IMR-90 (cell line): ENCODE measurements at regions not wholly inside any gene's neighbourhood (a gene's known extent, or its start where the extent isn't known, plus 50 kb on each side); places are given as distances from the start of the nearest gene placed in this dataset.

Source experiments
- ATAC-seq: fragments of 200-7000 bp; cut with Tn5 transposase; 2 replicates; pipeline ENCODE4 v1.9.1; 2020; ENCODE audit warnings: low read depth, mild to moderate bottlenecking, moderate library complexity
- BruUV-seq: library from RNA; stranded (reverse); fragments of 400-500 nt; replicated peaks from 2 replicates; lab custom pipeline; 2021; lab: Mats Ljungman, UMichigan
- CTCF ChIA-PET: fragments of 300-600 bp; formaldehyde crosslinking; extraction: SDS; loops from one replicate; lab custom pipeline; 2021; ENCODE audit warnings: antibody characterized with exemption; lab: Yijun Ruan, JAX
- POLR2A ChIA-PET: fragments of 300-600 bp; sonication (Branson Sonifier 250); formaldehyde crosslinking; loops from one replicate; lab custom pipeline; 2022; ENCODE audit warnings: antibody characterized with exemption; ENCODE audit not compliant: unreplicated experiment; lab: Charles Lee
- DNase-seq: peaks from one replicate; pipeline ENCODE4 v3.0.0; 2013
- H2AFZ ChIP-seq: replicated peaks from 2 replicates; pipeline ENCODE3; 2013; ENCODE audit warnings: low read length, mild to moderate bottlenecking; ENCODE audit not compliant: poor library complexity
- H2AK5ac ChIP-seq: 2 replicates; pipeline ENCODE4 v1.6.1; 2013; ENCODE audit warnings: low read depth, low read length, inconsistent platforms
- H2AK9ac ChIP-seq: replicated peaks from 2 replicates; pipeline ENCODE3; 2013; ENCODE audit warnings: mild to moderate bottlenecking, low read depth, low read length, moderate library complexity; ENCODE audit not compliant: poor library complexity
- H2BK120ac ChIP-seq: 2 replicates; pipeline ENCODE4 v1.6.1; 2013; ENCODE audit warnings: low read depth, low read length, inconsistent platforms
- H2BK15ac ChIP-seq: 3 replicates; pipeline ENCODE4 v1.6.1; 2013; ENCODE audit warnings: low read depth, low read length, inconsistent platforms
- H2BK20ac ChIP-seq: 2 replicates; pipeline ENCODE4 v1.6.1; 2013; ENCODE audit warnings: low read depth, mild to moderate bottlenecking, inconsistent platforms, low read length, moderate library complexity
- H2BK5ac ChIP-seq: 2 replicates; pipeline ENCODE4 v1.6.1; 2013; ENCODE audit warnings: mild to moderate bottlenecking, low read depth, low read length, inconsistent platforms; ENCODE audit not compliant: poor library complexity, severe bottlenecking
- H3K14ac ChIP-seq: replicated peaks from 2 replicates; pipeline ENCODE4 v1.6.1; 2013; ENCODE audit warnings: low read depth, low read length, inconsistent platforms
- H3K18ac ChIP-seq: 2 replicates; pipeline ENCODE4 v1.6.1; 2013; ENCODE audit warnings: low read depth, low read length, control low read depth
- H3K23ac ChIP-seq: 2 replicates; pipeline ENCODE4 v1.6.1; 2013; ENCODE audit warnings: low read depth, low read length, inconsistent platforms
- H3K27ac ChIP-seq: 2 replicates; pipeline ENCODE4 v1.5.1; 2013; ENCODE audit warnings: mild to moderate bottlenecking, control low read depth, low read length; ENCODE audit not compliant: insufficient read depth
- H3K27me3 ChIP-seq: 2 replicates; pipeline ENCODE4 v1.6.1; 2013; ENCODE audit warnings: low read length; ENCODE audit not compliant: control insufficient read depth, insufficient read depth
- H3K36me3 ChIP-seq: 2 replicates; pipeline ENCODE4 v1.6.1; 2013; ENCODE audit warnings: low read length, mixed read lengths; ENCODE audit not compliant: control insufficient read depth, insufficient read depth
- H3K4ac ChIP-seq: 2 replicates; pipeline ENCODE4 v1.6.1; 2013; ENCODE audit warnings: low read depth, low read length, inconsistent platforms
- H3K4me1 ChIP-seq: 2 replicates; pipeline ENCODE4 v1.6.1; 2013; ENCODE audit warnings: low read length, mixed read lengths; ENCODE audit not compliant: control insufficient read depth, insufficient read depth
- H3K4me2 ChIP-seq: 2 replicates; pipeline ENCODE4 v1.6.1; 2013; ENCODE audit warnings: low read depth, mild to moderate bottlenecking, control low read depth, low read length, moderate library complexity
- H3K4me3 ChIP-seq: 2 replicates; pipeline ENCODE4 v1.5.1; 2013; ENCODE audit warnings: low read depth, mild to moderate bottlenecking, control low read depth, low read length, moderate library complexity; ENCODE audit not compliant: insufficient read depth
- H3K56ac ChIP-seq: 2 replicates; pipeline ENCODE4 v1.6.1; 2013; ENCODE audit warnings: low read length, inconsistent platforms; ENCODE audit not compliant: insufficient read depth; ENCODE audit errors: extremely low read depth
- H3K79me1 ChIP-seq, 2 experiments: 2 replicates each; pipeline ENCODE4 v1.6.1; 2013; ENCODE audit warnings: low read length in 2 of 2, inconsistent platforms in 1 of 2, low read depth in 1 of 2
- H3K9ac ChIP-seq: 2 replicates; pipeline ENCODE4 v1.6.1; 2013; ENCODE audit warnings: low read depth, low read length, control low read depth
- H3K9me1 ChIP-seq: 2 replicates; pipeline ENCODE4 v1.6.1; 2013; ENCODE audit warnings: low read length, inconsistent platforms; ENCODE audit not compliant: insufficient read depth
- H3K9me3 ChIP-seq: 2 replicates; pipeline ENCODE4 v1.6.1; 2013; ENCODE audit warnings: low read length; ENCODE audit not compliant: control insufficient read depth, insufficient read depth
- H4K20me1 ChIP-seq: 2 replicates; pipeline ENCODE4 v1.6.1; 2013; ENCODE audit warnings: low read length, inconsistent platforms; ENCODE audit not compliant: insufficient read depth
- H4K5ac ChIP-seq: 2 replicates; pipeline ENCODE4 v1.6.1; 2013; ENCODE audit warnings: mild to moderate bottlenecking, low read depth, low read length, control low read depth
- H4K8ac ChIP-seq, 2 experiments: 2 replicates each; pipeline ENCODE4 v1.6.1; 2013; ENCODE audit warnings: low read depth in 2 of 2, low read length in 2 of 2, control low read depth in 1 of 2, inconsistent platforms in 1 of 2
- H4K91ac ChIP-seq: 2 replicates; pipeline ENCODE4 v1.6.1; 2013; ENCODE audit warnings: low read depth, low read length, inconsistent platforms; ENCODE audit not compliant: insufficient read depth
- BHLHE40 ChIP-seq: fragments of 150-350 bp; IDR thresholded peaks from 2 replicates; pipeline ENCODE4 v1.6.1; 2016; ENCODE audit warnings: mild to moderate bottlenecking, low read depth, low read length
- CHD1 ChIP-seq: IDR thresholded peaks from 2 replicates; pipeline ENCODE4 v1.6.1; 2012; ENCODE audit warnings: low read depth, low read length, improper control_type of control experiment
- CTCF ChIP-seq: conservative IDR thresholded peaks from 2 replicates; pipeline ENCODE4 v1.5.1; 2012; ENCODE audit warnings: mild to moderate bottlenecking, low read depth, low read length, improper control_type of control experiment
- ELK1 ChIP-seq: fragments of 150-350 bp; IDR thresholded peaks from 2 replicates; pipeline ENCODE4 v1.6.1; 2016; ENCODE audit warnings: low read depth, mild to moderate bottlenecking, low read length, moderate library complexity, borderline replicate concordance
- MAFK ChIP-seq: IDR thresholded peaks from 2 replicates; pipeline ENCODE4 v1.6.1; 2012; ENCODE audit warnings: low read depth, low read length, improper control_type of control experiment
- MAZ ChIP-seq: IDR thresholded peaks from 2 replicates; pipeline ENCODE4 v1.6.1; 2012; ENCODE audit warnings: low read depth, mild to moderate bottlenecking, low read length, improper control_type of control experiment, moderate library complexity, borderline replicate concordance
- MXI1 ChIP-seq: IDR thresholded peaks from 2 replicates; pipeline ENCODE4 v1.6.1; 2012; ENCODE audit warnings: low read depth, mild to moderate bottlenecking, low read length, moderate library complexity, borderline replicate concordance
- NFE2L2 ChIP-seq: fragments of 150-350 bp; IDR thresholded peaks from 2 replicates; pipeline ENCODE4 v1.6.1; 2016; ENCODE audit warnings: low read depth, mild to moderate bottlenecking, low read length
- POLR2A ChIP-seq: IDR thresholded peaks from 2 replicates; pipeline ENCODE4 v1.6.1; 2012; ENCODE audit warnings: mild to moderate bottlenecking, low read depth, low read length
- RAD21 ChIP-seq: IDR thresholded peaks from 2 replicates; pipeline ENCODE4 v1.6.1; 2012; ENCODE audit warnings: low read length, improper control_type of control experiment
- RFX5 ChIP-seq: IDR thresholded peaks from 2 replicates; pipeline ENCODE4 v1.8.0; 2012; ENCODE audit warnings: low read depth, mild to moderate bottlenecking, low read length, moderate library complexity
- WGBS, 2 experiments: methylation state at CpG; one replicate each; pipeline versions ENCODE4 v1.1.5 to v1.1.7; 2013; ENCODE audit warnings: missing lambda C conversion rate in 2 of 2; ENCODE audit not compliant: insufficient read length in 1 of 2; ENCODE audit errors: extremely low coverage in 2 of 2; 5-methylcytosine and 5-hydroxymethylcytosine counted together
- dilution Hi-C: fragments of 300-500 bp; cut with HindIII; formaldehyde crosslinking; loops from one replicate; pipeline ENCODE4 v1.14.3; 2018; ENCODE audit warnings: low sequenced_read_pairs; ENCODE audit not compliant: unreplicated experiment
- in situ Hi-C: fragments of 300-500 bp; cut with MboI; formaldehyde crosslinking; loops from 3 replicates; pipeline ENCODE4 v1.14.3; 2019; ENCODE audit warnings: low sequenced_read_pairs, inconsistent platforms, mixed read lengths
- intact Hi-C: fragments of 100-400 bp; cut with micrococcal nuclease; formaldehyde crosslinking; loops from 2 replicates; pipeline ENCODE4 v1.10.0; 2022

- POLR2A ChIA-PET = no interaction called here
- H2AFZ ChIP-seq = no peak overlapping the region
- no peak overlapping the region for H3K14ac ChIP-seq
- no peak overlapping the region for H3K4ac ChIP-seq
- no peak overlapping the region for H3K4me3 ChIP-seq
- no peak overlapping the region for H4K91ac ChIP-seq
- intact Hi-C loops (no loop called here), in situ Hi-C loops (no loop called here), dilution Hi-C loops (no loop called here)
- no TSS peak for BruUV-seq
- no peak overlapping the region for H2BK20ac ChIP-seq
- no peaks in the 10 kb centered on the region for H4K20me1 ChIP-seq
- H2AK5ac ChIP-seq = no peak overlapping the region
- WGBS, 2 experiments = no CpG with 5 or more reads among the region's 1 CpG
- H2BK5ac ChIP-seq = no peak overlapping the region
- H3K36me3 ChIP-seq = no peaks in the 10 kb centered on the region
- H2BK120ac ChIP-seq = no peak overlapping the region
- H4K8ac ChIP-seq = no peak overlapping the region
- TF ChIP-seq MAZ = no peak
- no peak for TF ChIP-seq MAFK
- no peak for TF ChIP-seq RAD21
- no peak for TF ChIP-seq RFX5
- no peak for TF ChIP-seq POLR2A
- no peak for TF ChIP-seq ELK1
- TF ChIP-seq BHLHE40 = no peak
- TF ChIP-seq MXI1 = no peak
- TF ChIP-seq CTCF = no peak
- no peak for TF ChIP-seq NFE2L2
- TF ChIP-seq CHD1 = no peak
- H4K5ac ChIP-seq = no peak overlapping the region
- no peak for DNase-seq
- H3K23ac ChIP-seq = no peak overlapping the region
- no peak overlapping the region for H3K4me2 ChIP-seq
- H2AK9ac ChIP-seq = no peak overlapping the region
- CTCF ChIA-PET = no interaction called here
- no peaks in the 10 kb centered on the region for H3K9me1 ChIP-seq
- no peak overlapping the region for H3K27ac ChIP-seq
- H3K27me3 ChIP-seq = no peaks in the 10 kb centered on the region
- ATAC-seq = no peak
- no peak overlapping the region for H3K18ac ChIP-seq
- no peaks in the 10 kb centered on the region for H3K79me1 ChIP-seq
- H2BK15ac ChIP-seq = no peak overlapping the region
- H3K9ac ChIP-seq = no peak overlapping the region
- H3K4me1 ChIP-seq = peaks cover 2% of the 10 kb centered on the region; the same call in 1 of the 2 replicates
- no peak overlapping the region for H3K56ac ChIP-seq
- H3K9me3 ChIP-seq = peaks cover 12% of the 10 kb centered on the region
These were observed 406.9 kb upstream of the USP24 start for GRCh38 chr1:55622074-55622473.
